VCaP (cell line): ENCODE measurements at regions not wholly inside any gene's neighbourhood (a gene's known extent, or its start where the extent isn't known, plus 50 kb on each side); places are given as distances from the start of the nearest gene placed in this dataset.

ENCODE experiments used
- H3K27ac ChIP-seq: fragments of 450-650 bp; 2 replicates; pipeline ENCODE4 v1.5.1; 2017
- TF ChIP-seq, protein P1 (sequence below): fragments of 450-650 bp; conservative IDR thresholded peaks from 2 replicates; pipeline ENCODE4 v1.5.1; 2017; ENCODE audit warnings: mild to moderate bottlenecking, moderate library complexity

DNA sequence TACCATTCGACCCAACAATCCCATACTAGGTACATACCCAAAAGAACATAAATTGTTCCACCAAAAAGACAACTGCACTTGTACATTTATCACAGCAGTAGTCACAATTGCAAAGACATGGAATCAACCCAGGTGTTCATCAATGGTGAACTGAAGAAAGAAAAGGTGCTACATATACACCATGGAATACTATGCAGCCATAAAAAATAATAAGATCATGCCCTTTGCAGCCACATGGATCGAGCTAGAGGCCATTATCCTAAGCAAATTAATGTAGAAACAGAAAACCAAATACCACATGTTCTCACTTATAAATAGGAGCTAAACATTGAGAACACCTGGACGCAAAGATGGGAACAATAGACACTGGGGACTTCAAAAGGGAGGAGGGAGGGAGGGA, 79.3 kb upstream of the NEBL start:
- H3K27ac ChIP-seq, result no peak overlapping the region
- TF ChIP-seq, protein P1, sequence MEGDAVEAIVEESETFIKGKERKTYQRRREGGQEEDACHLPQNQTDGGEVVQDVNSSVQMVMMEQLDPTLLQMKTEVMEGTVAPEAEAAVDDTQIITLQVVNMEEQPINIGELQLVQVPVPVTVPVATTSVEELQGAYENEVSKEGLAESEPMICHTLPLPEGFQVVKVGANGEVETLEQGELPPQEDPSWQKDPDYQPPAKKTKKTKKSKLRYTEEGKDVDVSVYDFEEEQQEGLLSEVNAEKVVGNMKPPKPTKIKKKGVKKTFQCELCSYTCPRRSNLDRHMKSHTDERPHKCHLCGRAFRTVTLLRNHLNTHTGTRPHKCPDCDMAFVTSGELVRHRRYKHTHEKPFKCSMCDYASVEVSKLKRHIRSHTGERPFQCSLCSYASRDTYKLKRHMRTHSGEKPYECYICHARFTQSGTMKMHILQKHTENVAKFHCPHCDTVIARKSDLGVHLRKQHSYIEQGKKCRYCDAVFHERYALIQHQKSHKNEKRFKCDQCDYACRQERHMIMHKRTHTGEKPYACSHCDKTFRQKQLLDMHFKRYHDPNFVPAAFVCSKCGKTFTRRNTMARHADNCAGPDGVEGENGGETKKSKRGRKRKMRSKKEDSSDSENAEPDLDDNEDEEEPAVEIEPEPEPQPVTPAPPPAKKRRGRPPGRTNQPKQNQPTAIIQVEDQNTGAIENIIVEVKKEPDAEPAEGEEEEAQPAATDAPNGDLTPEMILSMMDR, result no peak

DNA sequence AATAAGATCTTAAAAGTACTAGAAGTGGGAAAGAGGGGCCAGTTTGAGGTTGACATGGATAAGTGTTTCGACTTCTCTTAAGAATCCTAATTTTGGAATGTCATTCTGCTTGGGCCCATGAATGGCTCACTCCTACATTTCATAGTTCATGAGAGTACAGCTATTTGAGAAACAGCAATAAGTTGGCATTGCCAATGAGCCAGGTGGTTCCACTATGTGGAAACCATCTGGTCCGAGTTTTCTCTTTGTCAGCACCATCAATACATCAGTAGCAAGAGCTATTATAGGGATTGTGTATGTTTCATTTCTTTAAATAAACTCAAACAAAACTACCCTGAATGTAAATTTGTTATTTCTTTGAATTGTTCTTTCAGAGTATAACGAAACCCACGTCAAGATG, 78.1 kb upstream of the NEBL start:
- TF ChIP-seq, protein P1, result no peak
- no peak overlapping the region for H3K27ac ChIP-seq

DNA sequence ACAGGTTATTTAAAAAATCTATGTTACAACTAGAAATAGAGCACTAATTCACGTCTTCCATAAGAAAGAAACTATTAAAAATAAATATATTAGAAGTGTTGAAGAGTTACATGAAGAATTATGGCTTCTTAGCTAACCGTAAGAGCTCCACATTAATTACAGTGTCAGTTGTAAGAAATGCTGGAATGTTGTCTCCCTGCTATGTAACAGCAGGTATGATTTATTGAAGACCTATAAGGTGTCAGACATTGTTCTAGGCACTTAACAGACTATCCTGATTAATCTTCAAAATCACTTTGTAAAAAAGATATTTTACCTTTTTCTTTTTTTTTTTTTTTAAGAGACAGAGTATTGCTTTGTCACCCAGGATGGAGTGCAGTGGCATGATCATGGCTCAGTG, 75.8 kb upstream of the NEBL start:
- H3K27ac ChIP-seq, result no peak overlapping the region
- TF ChIP-seq, protein P1, result no peak

DNA sequence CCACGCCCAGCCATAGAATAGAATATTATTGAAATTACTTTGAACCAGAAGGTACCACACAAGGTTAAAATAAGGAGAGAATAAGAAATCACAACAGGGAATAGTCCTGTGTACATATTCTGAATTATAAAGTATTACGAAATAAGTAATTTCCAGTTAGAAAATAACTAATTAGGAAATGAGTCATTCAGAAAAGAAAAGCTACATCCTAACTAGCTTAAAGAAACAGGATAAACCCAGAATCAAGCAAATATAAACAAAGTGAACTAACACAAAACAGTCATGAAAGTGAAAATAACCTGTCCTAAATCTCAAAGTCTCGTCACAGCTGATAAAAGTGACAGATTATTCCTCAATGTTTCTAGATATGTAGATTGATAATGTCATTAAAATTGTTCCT, 74.8 kb upstream of the NEBL start:
- TF ChIP-seq, protein P1, result no peak
- no peak overlapping the region for H3K27ac ChIP-seq

DNA sequence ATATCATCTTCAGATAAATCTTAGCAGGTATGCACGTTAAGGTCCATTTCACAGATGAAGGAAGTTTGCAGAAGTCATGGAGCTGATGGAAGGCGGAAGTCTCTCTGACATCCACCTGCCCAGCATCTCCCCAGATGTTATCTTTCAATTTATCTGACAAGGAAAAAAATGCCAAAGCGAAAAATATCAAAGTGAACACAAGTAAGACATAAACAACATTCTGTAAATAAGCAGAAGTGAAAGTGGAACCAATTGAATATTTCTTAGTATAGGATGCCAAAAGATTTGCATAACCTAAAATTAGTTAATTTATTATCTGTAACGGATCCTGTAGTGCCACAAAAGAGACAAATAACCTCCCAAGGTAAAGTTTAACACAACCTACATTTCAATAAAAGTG, 73.6 kb upstream of the NEBL start:
- H3K27ac ChIP-seq, result no peak overlapping the region
- TF ChIP-seq, protein P1, result no peak

DNA sequence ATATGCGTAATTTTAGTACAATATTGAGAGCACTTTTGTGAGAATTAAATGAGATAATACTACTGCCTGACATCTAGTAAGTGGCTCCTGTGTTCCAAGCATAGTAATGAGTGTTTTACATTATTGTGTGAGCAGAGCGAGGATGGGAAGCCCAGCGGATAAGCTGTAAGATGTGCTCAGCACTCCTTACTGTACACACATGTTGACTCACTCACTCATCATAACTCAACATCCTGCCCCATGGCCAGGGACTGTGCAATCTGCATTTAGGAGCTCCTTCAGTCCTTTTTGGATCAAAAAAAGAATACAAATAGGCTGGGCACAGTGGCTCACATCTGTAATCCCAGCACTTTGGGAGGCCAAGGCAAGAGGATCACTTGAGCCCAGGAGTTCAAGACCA, 72.9 kb upstream of the NEBL start:
- no peak overlapping the region for H3K27ac ChIP-seq
- TF ChIP-seq, protein P1, result no peak

DNA sequence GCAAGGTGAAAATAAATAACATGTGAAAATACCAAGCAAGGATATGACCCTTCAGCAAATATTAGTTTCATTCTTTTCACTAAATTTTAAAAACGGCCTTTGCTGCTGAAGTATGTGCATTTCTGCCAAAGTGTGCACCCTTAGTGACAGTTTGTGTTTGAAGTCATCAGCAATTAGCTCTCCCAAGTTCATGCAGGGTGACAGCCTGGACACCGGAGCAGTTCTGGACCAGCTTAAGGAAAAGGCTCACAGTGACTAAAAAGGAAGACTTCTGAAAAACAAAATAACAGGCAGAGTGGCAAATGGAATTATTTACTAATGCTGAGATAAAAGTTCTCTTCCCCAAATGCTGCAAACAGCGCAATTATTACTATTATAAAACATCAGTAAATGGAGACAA, 69.3 kb upstream of the NEBL start:
- no peak overlapping the region for H3K27ac ChIP-seq
- TF ChIP-seq, protein P1, result no peak
